ENCODE measurements at regions not wholly inside any gene's neighbourhood (a gene's known extent, or its start where the extent isn't known, plus 50 kb on each side); places are given as distances from the start of the nearest gene placed in this dataset.

DNA sequence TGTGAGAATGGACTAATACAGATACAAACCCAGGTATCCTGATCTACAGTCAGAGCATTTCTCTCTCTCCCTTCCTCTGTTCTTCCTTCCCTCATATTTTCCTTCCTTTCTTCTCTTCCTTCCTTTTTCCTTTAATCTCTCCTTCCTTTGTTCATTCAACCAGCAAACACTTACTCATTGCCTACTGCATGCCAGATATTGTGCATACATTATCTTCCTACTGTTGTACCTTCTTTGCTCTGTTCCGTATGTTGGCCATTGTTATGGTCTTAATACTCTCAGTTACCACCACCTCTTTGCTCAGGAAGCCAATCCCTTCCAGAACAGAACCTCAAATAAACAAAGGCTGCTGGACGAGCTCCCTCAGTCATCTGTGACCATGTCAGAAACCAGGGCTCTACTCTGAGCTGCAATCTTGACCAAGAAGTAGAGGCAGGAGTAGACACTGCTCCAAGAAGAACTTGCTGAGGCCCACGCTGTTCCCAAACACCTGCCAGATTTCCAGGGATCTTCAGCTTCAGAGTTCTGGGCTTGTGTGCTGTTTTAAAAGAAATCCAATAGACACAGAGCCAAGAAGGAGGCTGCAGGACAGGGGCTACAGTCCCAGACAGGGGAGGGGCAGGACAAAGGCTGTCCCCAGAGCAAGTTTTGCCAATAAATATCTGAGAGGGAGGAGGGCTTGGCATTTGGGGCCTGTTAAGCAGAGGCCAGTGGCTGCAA, 526.7 kb upstream of the TBX3 start:
- ChIA-PET CTCF (no interaction called here), POLR2A (no interaction called here)
- TF ChIP-seq FOXA1 (IDR thresholded peaks at IDR 0.05) = no peak
- TF ChIP-seq BHLHE40 (IDR thresholded peaks at IDR 0.05; ENCODE audit: borderline replicate concordance) = no peak
- TF ChIP-seq HDGF (IDR thresholded peaks at IDR 0.05; ENCODE audit: borderline replicate concordance) = no peak
- TF ChIP-seq L3MBTL2 (conservative IDR thresholded peaks at IDR 0.05) = no peak
- TF ChIP-seq SUZ12 (IDR thresholded peaks at IDR 0.05) = no peak
- TF ChIP-seq TARDBP (IDR thresholded peaks at IDR 0.05) = no peak
- TF ChIP-seq ZNF384 (IDR thresholded peaks at IDR 0.05) = no peak
- TF ChIP-seq NFRKB (IDR thresholded peaks at IDR 0.05) = no peak
- no peak for TF ChIP-seq PKNOX1 (IDR thresholded peaks at IDR 0.05)
- TF ChIP-seq ARNT (IDR thresholded peaks at IDR 0.05) = no peak
- no peak for TF ChIP-seq ELF4 (IDR thresholded peaks at IDR 0.05)
- no peak for TF ChIP-seq CTBP1 (IDR thresholded peaks at IDR 0.05; ENCODE audit: borderline replicate concordance)
- no peak for TF ChIP-seq FOXM1 (IDR thresholded peaks at IDR 0.05; ENCODE audit: borderline replicate concordance)
- no peak for TF ChIP-seq SP1 (IDR thresholded peaks at IDR 0.05)
- no peak for TF ChIP-seq FOXK2 (IDR thresholded peaks at IDR 0.05)
- TF ChIP-seq LEF1 (IDR thresholded peaks at IDR 0.05; ENCODE audit: borderline replicate concordance) = no peak
- no peak for DNase-seq (ENCODE audit: extremely low spot score)

DNA sequence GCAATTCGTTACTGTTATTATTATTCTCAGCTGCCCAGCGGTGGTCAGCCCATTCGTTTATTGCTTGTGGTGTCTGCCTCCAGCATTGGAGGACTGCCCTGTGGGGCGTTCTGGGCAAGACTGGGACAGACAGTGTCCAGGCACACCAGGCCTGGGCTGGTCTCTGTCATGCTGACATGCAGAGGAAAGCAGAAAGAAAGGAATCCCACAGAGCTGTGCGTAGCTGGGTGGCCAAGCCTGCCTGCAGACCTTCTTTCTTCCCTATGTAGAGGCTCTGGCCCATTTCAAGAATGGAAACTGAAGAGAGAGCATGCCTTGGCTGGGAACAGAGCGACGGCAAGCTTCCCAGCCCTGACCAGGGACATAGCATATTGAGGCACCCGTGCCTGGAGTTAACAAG, 525.3 kb upstream of the TBX3 start:
- DNase-seq (ENCODE audit: extremely low spot score) = no peak
- POLR2A ChIA-PET = no interaction called here
- CTCF ChIA-PET = no interaction called here
- TF ChIP-seq FOXK2 (IDR thresholded peaks at IDR 0.05) (no peak), FOXA1 (IDR thresholded peaks at IDR 0.05) (no peak), ELF4 (IDR thresholded peaks at IDR 0.05) (no peak), FOXM1 (IDR thresholded peaks at IDR 0.05; ENCODE audit: borderline replicate concordance) (no peak)

GRCh38 chr12:115208098-115208497, 524.1 kb upstream of the TBX3 start:
- ChIA-PET POLR2A (no interaction called here), CTCF (no interaction called here)
- TF ChIP-seq FOXM1 (IDR thresholded peaks at IDR 0.05; ENCODE audit: borderline replicate concordance) (no peak), LEF1 (IDR thresholded peaks at IDR 0.05; ENCODE audit: borderline replicate concordance) (no peak), NFRKB (IDR thresholded peaks at IDR 0.05) (no peak), FOXA1 (IDR thresholded peaks at IDR 0.05) (no peak), TARDBP (IDR thresholded peaks at IDR 0.05) (no peak), HDGF (IDR thresholded peaks at IDR 0.05; ENCODE audit: borderline replicate concordance) (no peak), CTBP1 (IDR thresholded peaks at IDR 0.05; ENCODE audit: borderline replicate concordance) (no peak), ELF4 (IDR thresholded peaks at IDR 0.05) (no peak), PKNOX1 (IDR thresholded peaks at IDR 0.05) (no peak), BHLHE40 (IDR thresholded peaks at IDR 0.05; ENCODE audit: borderline replicate concordance) (no peak), ZNF384 (IDR thresholded peaks at IDR 0.05) (no peak), ARNT (IDR thresholded peaks at IDR 0.05) (no peak), SP1 (IDR thresholded peaks at IDR 0.05) (no peak), L3MBTL2 (conservative IDR thresholded peaks at IDR 0.05) (no peak), SUZ12 (IDR thresholded peaks at IDR 0.05) (no peak), FOXK2 (IDR thresholded peaks at IDR 0.05) (no peak)
- DNase-seq (ENCODE audit: extremely low spot score) = no peak

DNA sequence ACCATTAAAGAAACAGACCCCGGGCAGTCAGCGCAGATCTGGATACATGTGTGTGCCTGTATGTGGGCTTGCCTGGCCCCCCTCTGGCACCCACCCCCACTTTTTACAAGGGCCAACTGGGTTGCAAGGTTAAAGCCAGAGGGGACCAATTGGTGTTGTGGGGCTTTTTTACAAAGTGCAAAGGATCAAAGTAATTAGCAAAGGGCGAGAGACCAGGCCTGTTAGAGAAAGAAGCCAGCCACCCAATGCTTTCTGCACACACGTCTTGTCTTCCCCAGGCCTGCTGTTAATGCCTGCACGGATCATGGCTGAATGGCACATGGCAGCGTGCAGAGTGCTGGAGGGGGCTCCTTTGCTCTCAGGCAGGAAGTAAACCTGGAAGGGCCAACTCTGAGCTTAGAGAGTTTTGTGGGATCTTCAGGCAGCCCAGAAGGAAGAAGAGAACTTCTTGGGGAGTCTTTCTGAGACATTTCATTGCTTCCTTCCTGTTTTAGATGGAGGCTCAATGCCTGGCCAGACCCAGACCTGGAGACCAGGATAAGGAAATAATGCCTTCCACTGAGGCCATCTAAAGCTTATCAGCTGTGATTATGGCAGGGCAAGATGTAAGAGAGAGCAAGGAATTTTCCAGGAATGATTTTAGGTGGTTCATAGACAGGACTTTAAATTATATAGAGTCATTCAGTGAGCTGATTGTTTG, 523.4 kb upstream of the TBX3 start:
- no peak for DNase-seq (ENCODE audit: extremely low spot score)
- CTCF ChIA-PET = no interaction called here
- TF ChIP-seq TARDBP (IDR thresholded peaks at IDR 0.05) = no peak
- no peak for TF ChIP-seq L3MBTL2 (conservative IDR thresholded peaks at IDR 0.05)
- TF ChIP-seq ZNF384 (IDR thresholded peaks at IDR 0.05) = no peak
- no peak for TF ChIP-seq FOXM1 (IDR thresholded peaks at IDR 0.05; ENCODE audit: borderline replicate concordance)
- TF ChIP-seq ARNT (IDR thresholded peaks at IDR 0.05) = no peak
- no peak for TF ChIP-seq LEF1 (IDR thresholded peaks at IDR 0.05; ENCODE audit: borderline replicate concordance)
- no peak for TF ChIP-seq BHLHE40 (IDR thresholded peaks at IDR 0.05; ENCODE audit: borderline replicate concordance)
- TF ChIP-seq CTBP1 (IDR thresholded peaks at IDR 0.05; ENCODE audit: borderline replicate concordance) = no peak
- POLR2A ChIA-PET = interaction anchor here (0.6 kb wide), 1 partner anchor 121 kb away, joined by 3 read pairs; no protein-coding TSS in a partner anchor

GRCh38 chr12:115206801-115207200, 522.8 kb upstream of the TBX3 start:
- ChIA-PET CTCF (no interaction called here), POLR2A (interaction anchor here (0.6 kb wide), 1 partner anchor 122 kb away, joined by 3 read pairs; no protein-coding TSS in a partner anchor)
- DNase-seq (ENCODE audit: extremely low spot score) = no peak
- no peak for TF ChIP-seq PKNOX1 (IDR thresholded peaks at IDR 0.05)
- no peak for TF ChIP-seq NFRKB (IDR thresholded peaks at IDR 0.05)
- no peak for TF ChIP-seq ELF4 (IDR thresholded peaks at IDR 0.05)
- TF ChIP-seq ZNF384 (IDR thresholded peaks at IDR 0.05) = no peak
- TF ChIP-seq L3MBTL2 (conservative IDR thresholded peaks at IDR 0.05) = no peak
- TF ChIP-seq FOXK2 (IDR thresholded peaks at IDR 0.05) = no peak

GRCh38 chr12:115205755-115206308, 521.9 kb upstream of the TBX3 start:
- CTCF ChIA-PET = no interaction called here
- DNase-seq (ENCODE audit: extremely low spot score) = no peak
- POLR2A ChIA-PET = no interaction called here
- TF ChIP-seq FOXM1 (IDR thresholded peaks at IDR 0.05; ENCODE audit: borderline replicate concordance) (no peak), ELF4 (IDR thresholded peaks at IDR 0.05) (no peak), CTBP1 (IDR thresholded peaks at IDR 0.05; ENCODE audit: borderline replicate concordance) (no peak), L3MBTL2 (conservative IDR thresholded peaks at IDR 0.05) (no peak), FOXA1 (IDR thresholded peaks at IDR 0.05) (no peak), NFRKB (IDR thresholded peaks at IDR 0.05) (no peak), HDGF (IDR thresholded peaks at IDR 0.05; ENCODE audit: borderline replicate concordance) (no peak), FOXK2 (IDR thresholded peaks at IDR 0.05) (no peak), ARNT (IDR thresholded peaks at IDR 0.05) (no peak), BHLHE40 (IDR thresholded peaks at IDR 0.05; ENCODE audit: borderline replicate concordance) (no peak), LEF1 (IDR thresholded peaks at IDR 0.05; ENCODE audit: borderline replicate concordance) (no peak), SUZ12 (IDR thresholded peaks at IDR 0.05) (no peak), ZNF384 (IDR thresholded peaks at IDR 0.05) (no peak)
